Skeletal muscle cell (primary cell): ENCODE measurements at regions not wholly inside any gene's neighbourhood (a gene's known extent, or its start where the extent isn't known, plus 50 kb on each side); places are given as distances from the start of the nearest gene placed in this dataset.
"Not testable (repeated sequence)": the region's sequence is repeated elsewhere in the genome, so short reads cannot be mapped to it uniquely, and the experiment has no call there.

Experiments used
- DNase-seq: peaks from one replicate; pipeline ENCODE4 v3.0.0-alpha.2; 2010; ENCODE audit warnings: low read depth
- H3K4me3 ChIP-seq: 2 replicates; pipeline ENCODE4 v1.5.1; 2011; ENCODE audit warnings: low read depth, mild to moderate bottlenecking, control low read depth, low read length, moderate library complexity

DNA sequence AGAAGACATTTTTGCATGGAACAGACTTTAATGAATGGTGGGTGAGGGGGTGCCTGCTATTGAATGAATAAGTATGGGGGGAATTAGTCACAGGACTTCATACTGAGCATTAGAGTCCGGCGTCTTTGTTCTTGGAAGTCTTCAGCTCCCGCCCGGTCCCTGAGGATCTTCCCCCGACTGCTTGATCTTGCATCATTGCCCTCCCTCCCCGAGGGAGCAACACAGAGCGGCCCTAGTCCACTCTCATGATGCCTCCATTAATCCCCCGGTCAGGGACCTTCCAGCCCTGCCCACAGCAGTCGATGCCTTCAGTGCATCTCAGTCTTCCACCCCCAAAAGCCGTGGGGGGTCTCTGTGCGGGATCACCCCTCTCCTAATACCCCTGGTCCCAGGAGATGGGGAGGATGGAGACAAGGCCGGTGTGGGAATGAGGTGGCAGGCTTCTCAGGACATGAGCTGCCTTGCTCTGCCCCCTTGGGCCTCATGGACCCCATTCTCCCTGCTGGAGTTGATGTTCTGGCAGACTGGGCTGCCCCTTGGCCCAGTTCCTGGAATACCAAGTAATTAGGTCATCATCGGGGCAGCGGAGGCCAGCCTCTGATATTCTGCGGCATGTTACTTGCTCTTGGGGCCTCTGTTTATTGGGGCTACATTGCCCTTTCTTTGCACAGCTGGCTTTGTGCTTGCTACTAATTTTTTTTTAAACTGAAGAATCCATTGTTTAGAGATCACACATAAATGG lies 110.5 kb upstream of the PLGLB2 start:
- not testable (repeated sequence) for H3K4me3 ChIP-seq
- peak; percentile 15 for DNase-seq

- DNase-seq, H3K4me3 ChIP-seq: not testable (repeated sequence)
These were observed 109.6 kb upstream of the PLGLB2 start for GRCh38 chr2:87638114-87638807.

- DNase-seq: not testable (repeated sequence)
These were observed 109.0 kb upstream of the PLGLB2 start for GRCh38 chr2:87638872-87639271.

DNA sequence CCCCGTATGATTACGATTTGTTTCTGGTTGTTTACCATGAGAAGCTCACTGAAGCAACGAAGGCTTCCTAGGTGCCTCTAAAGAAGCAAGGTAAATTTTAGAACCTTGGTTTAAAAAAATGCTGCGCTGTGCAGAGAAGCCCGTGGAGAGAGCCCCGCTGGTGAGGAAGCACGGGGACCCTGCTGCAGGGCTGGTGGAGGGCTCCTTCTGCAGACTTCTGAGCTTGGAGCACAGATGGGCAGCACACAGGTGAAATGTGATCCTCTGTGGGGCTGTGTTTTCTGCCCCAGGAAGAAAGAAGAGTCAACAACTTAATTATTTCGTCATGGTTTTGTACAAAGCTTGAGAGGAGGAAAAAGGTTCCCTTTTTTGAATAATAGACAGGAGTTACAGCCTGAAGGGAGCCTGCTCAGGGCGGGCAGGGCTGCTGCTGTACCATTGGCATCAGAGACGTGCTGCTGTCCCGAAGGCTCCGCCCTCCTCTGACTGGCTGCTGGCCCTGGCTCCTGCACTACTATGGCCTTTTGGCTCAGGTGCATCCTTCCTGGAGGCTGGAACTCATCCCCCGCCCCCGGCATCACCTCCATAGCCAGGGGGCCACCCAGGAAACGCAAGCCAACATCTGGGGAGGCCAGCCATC lies 108.0 kb upstream of the PLGLB2 start:
- DNase-seq, H3K4me3 ChIP-seq: not testable (repeated sequence)

More at GRCh38 chr2:87638872-87639271, 109.0 kb upstream of the PLGLB2 start:
- H3K4me3 ChIP-seq: not testable (repeated sequence)

- H3K4me3 ChIP-seq, DNase-seq: not testable (repeated sequence)
These were observed 106.8 kb upstream of the PLGLB2 start for GRCh38 chr2:87640961-87641563.

DNA sequence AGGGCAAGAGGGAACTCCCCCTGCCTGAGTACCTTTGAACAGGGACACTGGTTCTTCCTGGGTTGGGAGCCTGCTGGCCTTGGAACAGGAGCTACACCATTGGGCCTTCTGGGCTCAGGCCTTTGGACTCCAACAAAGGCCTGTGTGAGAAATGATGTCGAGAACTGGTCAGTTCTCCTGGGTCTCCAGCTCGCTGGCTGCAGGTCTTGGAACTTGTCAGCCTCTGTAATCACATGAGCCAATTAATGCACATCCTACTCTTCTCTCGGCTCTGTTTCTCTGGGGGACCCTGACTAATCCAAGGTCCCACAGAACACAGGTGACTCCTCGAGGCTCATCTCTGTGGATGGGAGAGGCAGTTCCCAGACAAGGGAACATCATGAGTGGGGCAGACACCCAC lies 104.7 kb upstream of the PLGLB2 start:
- H3K4me3 ChIP-seq, DNase-seq: not testable (repeated sequence)

GRCh38 chr2:87647737-87648498 lies 100.0 kb upstream of the PLGLB2 start:
- not testable (repeated sequence) for DNase-seq, H3K4me3 ChIP-seq

GRCh38 chr2:87648815-87649214 lies 99.1 kb upstream of the PLGLB2 start:
- not testable (repeated sequence) for H3K4me3 ChIP-seq, DNase-seq

- DNase-seq, H3K4me3 ChIP-seq: not testable (repeated sequence)
These were observed 98.0 kb upstream of the PLGLB2 start for GRCh38 chr2:87649871-87650270.

- not testable (repeated sequence) for DNase-seq, H3K4me3 ChIP-seq
These were observed 97.0 kb upstream of the PLGLB2 start for GRCh38 chr2:87650837-87651236.

DNA sequence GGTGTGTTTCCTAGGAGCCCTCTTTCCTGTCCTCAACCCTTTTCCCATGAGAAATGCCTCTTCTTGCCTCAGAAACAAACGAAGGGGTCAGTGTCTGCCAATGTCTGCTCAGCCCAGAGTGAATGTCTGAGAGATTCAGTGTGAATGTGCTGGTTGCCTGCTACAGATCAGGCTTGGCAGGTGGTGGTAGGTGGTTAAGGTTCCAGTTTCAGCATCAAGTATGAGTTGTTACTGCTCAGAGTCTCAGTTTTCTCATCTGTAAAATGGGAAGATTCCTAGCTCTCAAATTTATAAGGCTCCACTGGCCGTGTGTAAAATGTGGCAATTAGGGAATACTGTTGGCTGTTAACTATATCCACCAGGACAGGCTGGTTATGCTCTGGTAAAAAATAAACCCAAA lies 96.3 kb upstream of the PLGLB2 start:
- DNase-seq, H3K4me3 ChIP-seq: not testable (repeated sequence)

- H3K4me3 ChIP-seq, DNase-seq: not testable (repeated sequence)
These were observed 94.5 kb upstream of the PLGLB2 start for GRCh38 chr2:87653373-87653772.

GRCh38 chr2:87654136-87654814 lies 93.6 kb upstream of the PLGLB2 start:
- H3K4me3 ChIP-seq, DNase-seq: not testable (repeated sequence)

DNA sequence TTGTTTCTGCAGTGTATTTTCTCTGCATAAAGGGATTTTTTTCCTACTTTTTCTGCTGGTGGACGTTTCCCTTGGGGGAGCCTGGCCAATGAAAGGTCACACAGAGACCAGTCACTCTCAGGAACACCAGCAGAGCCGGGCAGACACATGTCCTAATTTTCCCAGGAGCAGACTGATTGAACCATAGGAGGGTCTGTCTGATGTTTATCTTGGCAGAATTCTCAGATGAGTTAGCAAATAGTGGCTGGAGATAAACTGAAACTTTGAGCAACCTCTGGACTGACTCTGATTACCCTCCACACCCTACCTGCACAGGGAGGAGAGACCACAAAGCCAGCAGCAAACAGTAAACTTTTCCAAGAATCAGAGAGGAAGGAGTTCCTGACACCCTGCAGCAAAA lies 90.0 kb upstream of the PLGLB2 start:
- not testable (repeated sequence) for H3K4me3 ChIP-seq, DNase-seq

DNA sequence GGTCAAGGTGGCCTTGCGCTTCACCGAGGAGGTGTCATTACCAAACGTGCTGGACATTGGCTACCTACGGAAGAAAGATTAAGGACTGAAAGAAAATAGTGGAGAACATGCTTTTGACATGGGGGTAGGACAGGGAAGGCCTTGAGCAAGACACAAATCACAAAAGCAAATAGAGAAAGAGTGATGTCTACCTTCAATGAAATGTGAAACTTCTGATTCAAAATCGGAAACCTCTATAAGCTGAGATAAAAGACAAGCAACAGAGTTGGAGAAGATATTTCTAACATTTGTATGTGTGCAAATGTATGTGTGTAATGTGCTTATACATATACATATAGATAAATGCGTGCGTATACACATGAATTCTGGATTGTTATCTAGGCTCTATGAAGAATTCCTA lies 89.5 kb upstream of the PLGLB2 start:
- not testable (repeated sequence) for H3K4me3 ChIP-seq, DNase-seq

DNA sequence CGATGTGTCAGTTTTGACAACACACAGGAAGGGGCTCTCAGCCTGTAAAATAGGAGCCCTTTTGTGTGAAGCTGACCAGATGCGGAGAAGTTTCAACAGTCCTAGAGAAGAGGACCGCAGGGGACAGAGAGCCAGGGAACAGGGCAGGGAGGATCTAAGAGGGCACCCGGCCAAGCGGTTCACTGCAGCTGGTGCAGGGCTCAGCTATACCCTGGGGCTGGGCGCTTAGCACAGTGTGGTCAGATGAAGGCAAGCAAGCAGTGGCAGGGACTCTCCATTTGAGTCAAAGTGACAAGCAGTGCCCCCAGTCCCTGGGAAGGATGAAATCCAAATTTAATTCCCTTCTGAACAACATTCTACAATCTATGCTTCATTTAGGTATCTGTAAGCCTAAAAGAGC lies 88.9 kb upstream of the PLGLB2 start:
- DNase-seq, H3K4me3 ChIP-seq: not testable (repeated sequence)

GRCh38 chr2:87660164-87660563 lies 87.7 kb upstream of the PLGLB2 start:
- not testable (repeated sequence) for H3K4me3 ChIP-seq, DNase-seq
